ENCODE measurements at regions not wholly inside any gene's neighbourhood (a gene's known extent, or its start where the extent isn't known, plus 50 kb on each side); places are given as distances from the start of the nearest gene placed in this dataset.
A peak's percentile ranks its signal among the peaks of the same experiment; 100 is the strongest.

- Histone ChIP-seq H3K9me3 (no peaks in the 10 kb centered on the region), H3K27ac (no peak overlapping the region), H3K27me3 (no peaks in the 10 kb centered on the region), H3K4me1 (no peaks in the 10 kb centered on the region), H3K36me3 (no peaks in the 10 kb centered on the region), H3K4me3 (no peak overlapping the region)
- DNase-seq (no peak), ATAC-seq (no peak)
- intact Hi-C loops (cut with DNase I) = no loop called here
- TF ChIP-seq, protein P1, sequence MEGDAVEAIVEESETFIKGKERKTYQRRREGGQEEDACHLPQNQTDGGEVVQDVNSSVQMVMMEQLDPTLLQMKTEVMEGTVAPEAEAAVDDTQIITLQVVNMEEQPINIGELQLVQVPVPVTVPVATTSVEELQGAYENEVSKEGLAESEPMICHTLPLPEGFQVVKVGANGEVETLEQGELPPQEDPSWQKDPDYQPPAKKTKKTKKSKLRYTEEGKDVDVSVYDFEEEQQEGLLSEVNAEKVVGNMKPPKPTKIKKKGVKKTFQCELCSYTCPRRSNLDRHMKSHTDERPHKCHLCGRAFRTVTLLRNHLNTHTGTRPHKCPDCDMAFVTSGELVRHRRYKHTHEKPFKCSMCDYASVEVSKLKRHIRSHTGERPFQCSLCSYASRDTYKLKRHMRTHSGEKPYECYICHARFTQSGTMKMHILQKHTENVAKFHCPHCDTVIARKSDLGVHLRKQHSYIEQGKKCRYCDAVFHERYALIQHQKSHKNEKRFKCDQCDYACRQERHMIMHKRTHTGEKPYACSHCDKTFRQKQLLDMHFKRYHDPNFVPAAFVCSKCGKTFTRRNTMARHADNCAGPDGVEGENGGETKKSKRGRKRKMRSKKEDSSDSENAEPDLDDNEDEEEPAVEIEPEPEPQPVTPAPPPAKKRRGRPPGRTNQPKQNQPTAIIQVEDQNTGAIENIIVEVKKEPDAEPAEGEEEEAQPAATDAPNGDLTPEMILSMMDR (IDR thresholded peaks at IDR 0.05) = no peak
Measured at GRCh38 chr7:10706875-10707493, 266.7 kb upstream of the PHF14 start.

DNA sequence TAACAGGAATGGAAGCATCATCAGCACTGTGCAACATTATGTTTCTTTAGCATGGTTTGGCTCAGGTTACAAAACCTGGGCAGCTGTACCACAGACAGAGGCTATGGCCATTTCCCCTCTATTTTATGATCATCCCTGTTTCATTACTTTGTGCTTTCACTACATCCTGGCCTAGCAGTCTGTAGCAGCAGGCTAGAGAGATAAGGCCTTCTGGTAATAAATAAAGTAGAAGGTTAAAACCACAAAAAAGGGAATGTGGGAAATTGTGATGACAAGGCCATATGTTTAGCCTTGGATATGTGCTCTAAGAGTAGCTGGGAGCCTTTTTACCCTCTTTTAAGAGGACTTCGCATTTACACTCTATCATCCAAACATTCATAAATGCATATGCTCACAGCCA is 266.2 kb upstream of the PHF14 start:
- DNase-seq (no peak), ATAC-seq (no peak)
- intact Hi-C loops (cut with DNase I) = no loop called here
- Histone ChIP-seq H3K27me3 (no peaks in the 10 kb centered on the region), H3K4me1 (no peaks in the 10 kb centered on the region), H3K9me3 (no peaks in the 10 kb centered on the region), H3K4me3 (no peak overlapping the region), H3K36me3 (no peaks in the 10 kb centered on the region), H3K27ac (no peak overlapping the region)
- TF ChIP-seq, protein P1 (IDR thresholded peaks at IDR 0.05) = no peak

GRCh38 chr7:10708447-10708846 is 265.2 kb upstream of the PHF14 start:
- Histone ChIP-seq H3K27me3 (no peaks in the 10 kb centered on the region), H3K9me3 (no peaks in the 10 kb centered on the region), H3K4me1 (no peaks in the 10 kb centered on the region), H3K36me3 (no peaks in the 10 kb centered on the region), H3K4me3 (no peak overlapping the region), H3K27ac (no peak overlapping the region)
- TF ChIP-seq, protein P1 (IDR thresholded peaks at IDR 0.05) = no peak
- ATAC-seq = no peak
- intact Hi-C loops (cut with DNase I) = no loop called here
- peak in 1 of 4 donors; percentile 39 for DNase-seq

- TF ChIP-seq, protein P1 (IDR thresholded peaks at IDR 0.05) = no peak
- Histone ChIP-seq H3K4me3 (no peak overlapping the region), H3K4me1 (no peaks in the 10 kb centered on the region), H3K9me3 (no peaks in the 10 kb centered on the region), H3K27ac (no peak overlapping the region), H3K36me3 (no peaks in the 10 kb centered on the region), H3K27me3 (no peaks in the 10 kb centered on the region)
- DNase-seq (no peak), ATAC-seq (no peak)
- intact Hi-C loops (cut with DNase I) = no loop called here
Measured at GRCh38 chr7:10718768-10719167, 254.9 kb upstream of the PHF14 start.

DNA sequence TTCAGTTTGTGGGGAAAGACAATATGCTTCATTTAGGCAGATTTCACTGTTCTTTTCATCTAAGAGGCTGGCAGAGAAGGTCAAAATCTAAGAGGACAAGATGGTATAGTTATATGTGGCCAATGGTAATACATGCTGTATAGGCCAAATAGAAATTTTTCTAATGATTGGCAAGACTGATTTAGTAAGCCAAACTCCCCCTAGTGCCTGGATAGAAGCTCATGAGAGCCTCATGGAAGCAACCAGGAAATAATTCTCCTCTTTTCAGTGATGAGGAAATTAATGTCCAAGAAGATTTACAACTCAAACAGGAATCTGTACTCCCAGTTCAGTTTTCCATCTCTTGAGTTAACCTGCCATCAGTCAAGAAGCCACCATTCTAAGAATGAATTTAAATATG is 253.6 kb upstream of the PHF14 start:
- TF ChIP-seq, protein P1 (IDR thresholded peaks at IDR 0.05) = no peak
- Histone ChIP-seq H3K4me3 (no peak overlapping the region), H3K4me1 (no peaks in the 10 kb centered on the region), H3K27ac (no peak overlapping the region), H3K36me3 (no peaks in the 10 kb centered on the region), H3K27me3 (no peaks in the 10 kb centered on the region), H3K9me3 (no peaks in the 10 kb centered on the region)
- ATAC-seq (no peak), DNase-seq (no peak)
- intact Hi-C loops (cut with DNase I) = no loop called here

Data from left lung (tissue), 4 donors.